ENCODE measurements at regions not wholly inside any gene's neighbourhood (a gene's known extent, or its start where the extent isn't known, plus 50 kb on each side); places are given as distances from the start of the nearest gene placed in this dataset.

GRCh38 chr7:52980129-52980528 lies 55.3 kb upstream of the POM121L12 start:
- DNase-seq: no peak

GRCh38 chr7:52973126-52973525 lies 62.3 kb upstream of the POM121L12 start:
- no peak for DNase-seq

- DNase-seq: no peak
Observed at GRCh38 chr7:52962402-52963076, 72.9 kb upstream of the POM121L12 start.

- DNase-seq: no peak
Observed at GRCh38 chr7:52961084-52961483, 74.3 kb upstream of the POM121L12 start.

- DNase-seq: no peak
Observed at GRCh38 chr7:52959878-52960660, 75.4 kb upstream of the POM121L12 start.

GRCh38 chr7:52959336-52959735 lies 76.1 kb upstream of the POM121L12 start:
- no peak for DNase-seq

GRCh38 chr7:52958621-52959140 lies 76.8 kb upstream of the POM121L12 start:
- no peak for DNase-seq

- DNase-seq: no peak
Observed at GRCh38 chr7:52956379-52956915, 79.0 kb upstream of the POM121L12 start.

GRCh38 chr7:52955522-52955921 lies 79.9 kb upstream of the POM121L12 start:
- no peak for DNase-seq

GRCh38 chr7:52944921-52945320 lies 90.5 kb upstream of the POM121L12 start:
- no peak for DNase-seq

- no peak for DNase-seq
Observed at GRCh38 chr7:52940481-52940880, 95.0 kb upstream of the POM121L12 start.

- no peak for DNase-seq
Observed at GRCh38 chr7:52938455-52939133, 96.8 kb upstream of the POM121L12 start.

GRCh38 chr7:52936750-52937149 lies 98.7 kb upstream of the POM121L12 start:
- no peak for DNase-seq

GRCh38 chr7:52928591-52928990 lies 106.8 kb upstream of the POM121L12 start:
- no peak for DNase-seq

- DNase-seq: no peak
Observed at GRCh38 chr7:52925332-52925731, 110.1 kb upstream of the POM121L12 start.

- no peak for DNase-seq
Observed at GRCh38 chr7:52920977-52921376, 114.5 kb upstream of the POM121L12 start.

- DNase-seq: no peak
Observed at GRCh38 chr7:52917982-52918578, 117.4 kb upstream of the POM121L12 start.

- DNase-seq: no peak
Observed at GRCh38 chr7:52911795-52912194, 123.6 kb upstream of the POM121L12 start.

- no peak for DNase-seq
Observed at GRCh38 chr7:52911326-52911725, 124.1 kb upstream of the POM121L12 start.

- DNase-seq: no peak
Observed at GRCh38 chr7:52909935-52910334, 125.5 kb upstream of the POM121L12 start.

- DNase-seq: no peak
Observed at GRCh38 chr7:52909131-52909530, 126.3 kb upstream of the POM121L12 start.

GRCh38 chr7:52897713-52898112 lies 137.7 kb upstream of the POM121L12 start:
- DNase-seq: no peak

- no peak for DNase-seq
Observed at GRCh38 chr7:52897288-52897687, 138.1 kb upstream of the POM121L12 start.
